B cell (primary cell): ENCODE measurements at regions not wholly inside any gene's neighbourhood (a gene's known extent, or its start where the extent isn't known, plus 50 kb on each side); places are given as distances from the start of the nearest gene placed in this dataset.

ENCODE experiments used
- ATAC-seq: fragments of 200-7000 bp; cut with Tn5 transposase; one replicate; pipeline ENCODE4 v1.10.0; 2021; ENCODE audit warnings: low read depth, mild to moderate bottlenecking, moderate number of reproducible peaks, moderate library complexity
- CTCF ChIA-PET: fragments of 350-600 bp; sonication (Branson Sonifier 250); formaldehyde crosslinking; loops from one replicate; lab custom pipeline; 2021; ENCODE audit warnings: antibody characterized with exemption, inconsistent platforms; lab: Charles Lee
- POLR2A ChIA-PET: fragments of 350-600 bp; sonication (Branson Sonifier 250); formaldehyde crosslinking; loops from one replicate; lab custom pipeline; 2021; ENCODE audit warnings: antibody characterized with exemption; lab: Charles Lee
- DNase-seq: peaks from one replicate; pipeline ENCODE4 v3.0.0; 2013
- H2AFZ ChIP-seq: 2 replicates; pipeline ENCODE4 v1.6.1; 2012; ENCODE audit warnings: mild to moderate bottlenecking, low read depth, low read length; ENCODE audit not compliant: insufficient read depth, poor library complexity, severe bottlenecking
- H3K27ac ChIP-seq, 2 donors: 1 replicate in 1 of 2; 2 replicates in 1 of 2; pipeline ENCODE4 v1.5.1; 2012 to 2013; ENCODE audit warnings: low read length in 2 of 2, mild to moderate bottlenecking in 2 of 2, moderate library complexity in 1 of 2
- H3K27me3 ChIP-seq, 4 experiments: fragments of 200-600 bp in 1 of 4; sonication (generic) in 1 of 4; replicated peaks in 1 of 4; 1 replicate in 2 of 4; 2 replicates in 2 of 4; pipeline versions ENCODE4 v1.6.1 to v1.7.0; 2013 to 2016; ENCODE audit warnings: low read length in 3 of 4, mild to moderate bottlenecking in 2 of 4, mixed read lengths in 1 of 4, moderate library complexity in 1 of 4; ENCODE audit not compliant: insufficient read depth in 4 of 4, control insufficient read depth in 3 of 4; ENCODE audit errors: control extremely low read depth in 1 of 4
- H3K36me3 ChIP-seq, 2 experiments: replicated peaks in 1 of 2; 1 replicate in 1 of 2; 2 replicates in 1 of 2; pipeline versions ENCODE4 v1.6.1 to v1.7.1; 2013; ENCODE audit warnings: low read length in 1 of 2; ENCODE audit not compliant: insufficient read depth in 2 of 2, control insufficient read depth in 1 of 2; ENCODE audit errors: control extremely low read depth in 1 of 2, extremely low read depth in 1 of 2
- H3K4me1 ChIP-seq, 2 donors: fragments of 200-600 bp in 1 of 2; sonication (generic) in 1 of 2; 1 replicate in 1 of 2; 2 replicates in 1 of 2; pipeline versions ENCODE4 v1.5.1 to v1.6.1; 2013 to 2017; ENCODE audit warnings: low read length in 2 of 2; ENCODE audit not compliant: control insufficient read depth in 2 of 2, insufficient read depth in 2 of 2
- H3K4me2 ChIP-seq: replicated peaks from 2 replicates; pipeline ENCODE3; 2012; ENCODE audit warnings: mild to moderate bottlenecking, low read depth, low read length; ENCODE audit not compliant: poor library complexity, severe bottlenecking
- H3K4me3 ChIP-seq, 5 experiments: fragments of 200-600 bp in 1 of 5; sonication (generic) in 1 of 5; 1 replicate in 3 of 5; 2 replicates in 2 of 5; pipeline versions ENCODE4 v1.5.1 to v1.7.0; 2011 to 2016; ENCODE audit warnings: low read length in 4 of 5, mild to moderate bottlenecking in 4 of 5, low read depth in 2 of 5, control low read depth in 1 of 5, moderate library complexity in 1 of 5; ENCODE audit not compliant: insufficient read depth in 1 of 5; ENCODE audit errors: control extremely low read depth in 1 of 5, extremely low read depth in 1 of 5
- H3K79me2 ChIP-seq: fragments of 200-600 bp; sonication (generic); one replicate; pipeline ENCODE4 v1.6.0; 2016; ENCODE audit warnings: low read length; ENCODE audit not compliant: control insufficient read depth, insufficient read depth
- H3K9ac ChIP-seq: fragments of 200-600 bp; sonication (generic); 2 replicates; pipeline ENCODE4 v1.6.1; 2017; ENCODE audit warnings: mild to moderate bottlenecking, low read length, moderate library complexity
- H3K9me3 ChIP-seq, 3 donors: one replicate each; pipeline versions ENCODE4 v1.6.1 to v1.7.1; 2013; ENCODE audit warnings: low read length in 2 of 3; ENCODE audit not compliant: control insufficient read depth in 2 of 3, insufficient read depth in 1 of 3; ENCODE audit errors: control extremely low read depth in 1 of 3
- H4K20me1 ChIP-seq: 2 replicates; pipeline ENCODE4 v1.6.0; 2012; ENCODE audit warnings: mild to moderate bottlenecking, low read length; ENCODE audit not compliant: insufficient read depth, control insufficient read depth, poor library complexity, severe bottlenecking
- H3K27ac Mint-ChIP-seq: one replicate; pipeline ENCODE4 v1.8.0; 2021; ENCODE audit warnings: mixed read lengths
- H3K27me3 Mint-ChIP-seq: one replicate; pipeline ENCODE4 v1.8.0; 2021; ENCODE audit warnings: mixed read lengths
- H3K4me1 Mint-ChIP-seq: one replicate; pipeline ENCODE4 v1.8.0; 2021; ENCODE audit warnings: mixed read lengths
- H3K4me3 Mint-ChIP-seq: one replicate; pipeline ENCODE4 v1.8.0; 2021; ENCODE audit warnings: mixed read lengths
- H3K9me3 Mint-ChIP-seq: one replicate; pipeline ENCODE4 v1.8.0; 2022; ENCODE audit warnings: mixed read lengths; ENCODE audit not compliant: insufficient read depth
- EZH2 ChIP-seq: IDR thresholded peaks from 2 replicates; pipeline ENCODE4 v1.6.1; 2012; ENCODE audit warnings: borderline replicate concordance, low read depth, mild to moderate bottlenecking, moderate library complexity, low read length; ENCODE audit not compliant: insufficient read depth, poor library complexity, severe bottlenecking
- WGBS: methylation state at CpG from one replicate; pipeline ENCODE4 v1.1.5; 2013; ENCODE audit warnings: missing lambda C conversion rate; ENCODE audit not compliant: insufficient coverage; 5-methylcytosine and 5-hydroxymethylcytosine counted together
- intact Hi-C: fragments of 100-400 bp; cut with micrococcal nuclease; formaldehyde crosslinking; loops from one replicate; pipeline ENCODE4 v1.10.0; 2022
- TF ChIP-seq, protein P1 (sequence below): fragments of 200-600 bp; IDR thresholded peaks from one replicate; pipeline ENCODE4 v1.8.0; 2022; ENCODE audit warnings: antibody characterized with exemption, mild to moderate bottlenecking

DNA sequence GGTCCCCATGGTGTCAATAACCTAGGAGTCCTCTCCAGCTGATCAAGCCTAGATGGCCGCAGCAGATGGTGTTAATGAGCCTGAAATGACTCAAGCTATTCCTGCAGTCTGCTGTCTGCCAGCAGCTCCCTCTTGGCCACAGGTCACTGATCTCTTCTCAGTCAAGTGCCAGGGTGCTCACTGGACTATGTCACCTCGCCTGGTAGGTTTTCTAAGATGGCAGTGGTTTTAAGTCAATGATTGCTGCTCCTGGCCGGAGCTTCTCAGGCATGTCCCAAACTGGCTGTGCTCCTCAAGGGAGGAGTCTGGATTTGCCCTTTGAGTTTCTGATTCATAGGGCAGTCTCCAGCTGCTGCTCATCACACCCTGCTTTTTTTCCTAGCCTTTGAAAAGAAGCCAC lies 58.6 kb upstream of the SHISA6 start:
- Mint-ChIP-seq H3K9me3 (no peaks in the 10 kb centered on the region), H3K27ac (no peak overlapping the region), H3K27me3 (no peaks in the 10 kb centered on the region), H3K4me3 (no peak overlapping the region), H3K4me1 (no peaks in the 10 kb centered on the region)
- no peak overlapping the region for H2AFZ ChIP-seq
- no peak for TF ChIP-seq EZH2
- TF ChIP-seq, protein P1, sequence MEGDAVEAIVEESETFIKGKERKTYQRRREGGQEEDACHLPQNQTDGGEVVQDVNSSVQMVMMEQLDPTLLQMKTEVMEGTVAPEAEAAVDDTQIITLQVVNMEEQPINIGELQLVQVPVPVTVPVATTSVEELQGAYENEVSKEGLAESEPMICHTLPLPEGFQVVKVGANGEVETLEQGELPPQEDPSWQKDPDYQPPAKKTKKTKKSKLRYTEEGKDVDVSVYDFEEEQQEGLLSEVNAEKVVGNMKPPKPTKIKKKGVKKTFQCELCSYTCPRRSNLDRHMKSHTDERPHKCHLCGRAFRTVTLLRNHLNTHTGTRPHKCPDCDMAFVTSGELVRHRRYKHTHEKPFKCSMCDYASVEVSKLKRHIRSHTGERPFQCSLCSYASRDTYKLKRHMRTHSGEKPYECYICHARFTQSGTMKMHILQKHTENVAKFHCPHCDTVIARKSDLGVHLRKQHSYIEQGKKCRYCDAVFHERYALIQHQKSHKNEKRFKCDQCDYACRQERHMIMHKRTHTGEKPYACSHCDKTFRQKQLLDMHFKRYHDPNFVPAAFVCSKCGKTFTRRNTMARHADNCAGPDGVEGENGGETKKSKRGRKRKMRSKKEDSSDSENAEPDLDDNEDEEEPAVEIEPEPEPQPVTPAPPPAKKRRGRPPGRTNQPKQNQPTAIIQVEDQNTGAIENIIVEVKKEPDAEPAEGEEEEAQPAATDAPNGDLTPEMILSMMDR: no peak
- H3K9me3 ChIP-seq: peaks cover 0 to 4% (median 0%) of the 10 kb centered on the region in 3 donors
- ATAC-seq (no peak), DNase-seq (no peak)
- ChIA-PET POLR2A (no interaction called here), CTCF (no interaction called here)
- H3K27me3 ChIP-seq: no peaks in the 10 kb centered on the region
- intact Hi-C loops: no loop called here
- H3K27ac ChIP-seq: no peak overlapping the region
- H3K36me3 ChIP-seq: no peaks in the 10 kb centered on the region
- H3K4me2 ChIP-seq: no peak overlapping the region
- 47% methylated on average over 3 of the region's 3 CpGs for WGBS
- no peaks in the 10 kb centered on the region for H3K79me2 ChIP-seq
- H4K20me1 ChIP-seq: no peaks in the 10 kb centered on the region
- no peak overlapping the region for H3K9ac ChIP-seq
- H3K4me1 ChIP-seq: no peaks in the 10 kb centered on the region
- no peak overlapping the region for H3K4me3 ChIP-seq

DNA sequence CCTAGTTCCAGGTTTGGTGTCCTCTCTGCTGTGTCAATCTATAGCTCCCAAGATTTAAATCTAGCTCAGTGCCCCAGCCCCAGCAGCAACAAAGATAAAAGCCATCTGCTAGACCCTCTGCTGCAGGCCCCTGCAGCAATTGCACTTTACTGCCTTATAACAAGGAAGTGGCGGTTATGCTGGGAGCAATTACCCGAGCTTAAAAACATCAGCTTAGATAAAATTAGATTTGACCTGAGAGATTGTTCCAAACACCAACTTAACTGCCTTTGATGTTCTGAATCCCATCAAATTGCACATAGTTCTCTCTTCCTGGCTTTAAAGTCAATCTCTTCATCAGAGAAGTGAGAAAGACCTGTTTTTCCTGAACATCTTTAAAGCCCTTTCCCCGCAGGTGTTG lies 62.4 kb upstream of the SHISA6 start:
- no peak for TF ChIP-seq EZH2
- TF ChIP-seq, protein P1: no peak
- no peak overlapping the region for H2AFZ ChIP-seq
- DNase-seq: no peak
- no peaks in the 10 kb centered on the region for H3K36me3 ChIP-seq
- Mint-ChIP-seq H3K27ac (no peak overlapping the region), H3K4me3 (no peak overlapping the region), H3K27me3 (no peaks in the 10 kb centered on the region), H3K4me1 (no peaks in the 10 kb centered on the region), H3K9me3 (peaks cover 3% of the 10 kb centered on the region)
- intact Hi-C loops: no loop called here
- no peak overlapping the region for H3K4me3 ChIP-seq
- no peak overlapping the region for H3K4me2 ChIP-seq
- H4K20me1 ChIP-seq: no peaks in the 10 kb centered on the region
- peaks cover 0 to 4% (median 0%) of the 10 kb centered on the region in 3 donors for H3K9me3 ChIP-seq
- ChIA-PET CTCF (no interaction called here), POLR2A (no interaction called here)
- no peaks in the 10 kb centered on the region for H3K4me1 ChIP-seq
- no peak overlapping the region for H3K9ac ChIP-seq
- 53% methylated on average over 3 of the region's 3 CpGs for WGBS
- H3K27ac ChIP-seq: no peak overlapping the region
- H3K27me3 ChIP-seq: no peaks in the 10 kb centered on the region
- no peaks in the 10 kb centered on the region for H3K79me2 ChIP-seq
- ATAC-seq: no peak
